HG03432 (cell line): ENCODE measurements at regions not wholly inside any gene's neighbourhood (a gene's known extent, or its start where the extent isn't known, plus 50 kb on each side); places are given as distances from the start of the nearest gene placed in this dataset.

Source experiments
- ATAC-seq: cut with Tn5 transposase; IDR thresholded peaks from one replicate; pipeline ENCODE4 v1.9.1; 2021; ENCODE audit warnings: mild to moderate bottlenecking, moderate library complexity; ENCODE audit not compliant: unreplicated experiment

GRCh38 chr1:198105185-198105584 lies 51.6 kb upstream of the NEK7 start:
- ATAC-seq = no peak

GRCh38 chr1:198106011-198106410 lies 50.8 kb upstream of the NEK7 start:
- ATAC-seq = no peak
